Head of caudate nucleus (tissue), 42 donors: ENCODE measurements at regions not wholly inside any gene's neighbourhood (a gene's known extent, or its start where the extent isn't known, plus 50 kb on each side); places are given as distances from the start of the nearest gene placed in this dataset.

Experiments
- DNase-seq, 42 donors: peaks; one replicate each; pipeline versions ENCODE4 v3.0.0 to v3.0.0-alpha.2; 2020 to 2021; ENCODE audit warnings: mixed read lengths in 7 of 42
- intact Hi-C: fragments of 100-400 bp; cut with DNase I; formaldehyde crosslinking; loops from one replicate; pipeline ENCODE4 v1.15.0; 2022

DNA sequence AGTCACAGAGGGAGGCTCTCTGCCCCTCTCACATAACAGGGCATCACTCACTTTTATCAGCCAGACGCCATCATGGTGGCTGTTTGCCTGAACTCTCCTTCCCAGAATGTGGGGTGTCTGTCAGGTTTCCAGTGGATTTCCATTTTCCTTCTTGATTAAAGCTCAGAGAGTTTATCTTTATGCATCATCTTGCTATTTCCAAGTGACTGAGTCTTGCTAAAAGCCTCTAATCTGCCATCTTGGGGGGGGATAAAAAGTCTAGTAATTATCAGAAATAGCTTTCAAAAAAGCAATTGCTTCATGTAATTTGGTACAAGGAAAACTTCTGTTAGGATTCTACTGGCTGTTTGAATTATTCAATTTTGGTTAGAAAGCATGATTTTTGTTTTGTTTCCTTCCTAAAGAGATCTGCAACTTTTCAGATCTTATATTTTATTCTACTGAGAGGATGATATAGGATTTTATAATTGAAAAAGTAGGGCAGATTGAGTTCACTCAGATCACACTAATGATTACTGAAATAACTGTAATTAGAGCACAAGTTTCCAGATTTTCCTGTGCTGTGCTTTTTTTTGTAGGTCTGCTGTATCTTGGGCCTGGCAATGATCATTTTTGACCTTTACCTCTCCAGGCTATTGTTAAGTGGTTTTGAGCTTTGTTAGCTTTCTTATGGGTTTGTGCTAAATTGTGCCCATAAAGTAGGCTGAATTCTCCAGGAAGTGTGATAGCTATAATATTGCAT is 661.5 kb downstream of the TLE4 start:
- intact Hi-C loops: no loop called here
- no peak for DNase-seq

DNA sequence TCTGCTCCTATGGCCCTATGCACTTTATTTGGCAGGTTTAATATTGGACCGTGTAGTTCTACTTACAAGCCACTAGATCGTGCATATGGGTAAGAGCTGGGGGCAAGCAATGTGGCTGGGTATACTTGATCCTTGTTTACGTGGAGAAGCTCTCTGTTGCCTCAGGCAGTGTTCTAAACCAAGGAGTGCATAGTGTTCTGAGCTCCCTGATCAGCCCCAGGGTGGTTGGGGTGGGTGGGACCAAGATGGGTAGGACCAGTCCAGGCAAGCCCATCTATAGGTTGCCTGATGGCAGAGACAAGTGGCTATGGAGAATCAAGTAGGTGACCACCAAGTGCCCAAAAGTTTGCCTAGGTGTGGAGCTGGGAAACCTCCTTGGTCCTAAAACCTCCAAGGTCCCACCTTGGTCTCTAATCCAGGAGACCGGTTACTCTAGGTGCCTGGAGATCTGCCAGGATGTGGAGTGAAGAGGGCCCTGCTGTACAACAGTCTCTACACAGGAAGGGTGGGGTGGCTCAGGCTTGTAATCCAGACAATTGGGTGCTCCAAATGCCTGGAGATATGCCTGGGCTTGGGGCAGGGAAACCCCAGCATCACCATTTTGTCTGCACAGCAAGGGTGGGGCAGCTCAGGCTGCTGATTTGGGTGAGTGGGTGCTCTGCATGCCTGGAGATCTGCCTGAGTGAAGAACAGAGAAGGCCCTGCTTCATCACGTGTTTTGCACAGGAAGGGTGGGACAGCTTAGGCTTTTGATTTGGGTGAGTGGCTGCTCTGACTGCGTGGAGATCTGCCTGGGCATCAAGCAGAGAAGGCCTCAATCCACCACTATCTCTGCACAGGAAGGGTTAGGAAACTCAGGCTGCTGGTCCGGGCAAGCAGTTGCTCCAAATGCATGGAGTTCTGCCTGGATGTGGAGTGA is 659.8 kb downstream of the TLE4 start:
- no peak for DNase-seq
- intact Hi-C loops: no loop called here

- no peak for DNase-seq
- intact Hi-C loops: no loop called here
These were observed 652.1 kb downstream of the TLE4 start for GRCh38 chr9:80223897-80224296.

DNA sequence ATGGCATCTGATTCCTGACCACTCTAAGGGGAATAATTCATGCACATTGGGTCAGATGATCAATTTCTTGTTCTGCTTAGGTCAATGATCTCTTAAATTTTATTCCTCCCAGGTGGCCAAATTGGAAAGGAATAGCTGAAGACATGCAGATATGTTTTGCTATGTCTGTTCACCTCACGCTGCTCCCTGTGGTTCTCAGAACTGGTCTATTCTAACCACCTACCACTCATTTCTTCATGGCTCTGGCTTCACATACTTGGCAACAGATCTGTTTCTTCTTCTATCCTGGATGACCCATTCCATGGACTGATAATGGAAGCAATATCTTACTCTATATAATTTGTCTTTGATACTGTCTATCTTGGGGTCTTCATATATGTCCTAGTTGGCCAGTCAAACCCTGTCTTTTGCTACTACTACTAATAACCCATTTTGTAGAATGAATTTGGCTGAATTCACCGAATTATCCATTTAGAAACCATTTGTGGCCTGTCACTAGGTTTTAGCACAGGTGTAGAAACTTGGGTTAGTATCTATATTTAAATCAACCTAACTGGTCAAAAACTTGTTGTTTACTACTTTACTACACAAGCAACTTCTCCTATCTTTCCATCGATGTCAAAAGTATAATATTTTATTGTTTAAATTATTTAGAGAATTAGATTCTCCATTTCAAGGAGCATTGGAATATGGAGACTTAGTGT is 650.9 kb downstream of the TLE4 start:
- intact Hi-C loops: no loop called here

GRCh38 chr9:80218328-80218727 is 646.6 kb downstream of the TLE4 start:
- intact Hi-C loops: no loop called here
- DNase-seq: no peak

More for the DNA sequence above, 650.9 kb downstream of the TLE4 start:
- no peak for DNase-seq

GRCh38 chr9:80213613-80214012 is 641.8 kb downstream of the TLE4 start:
- no peak for DNase-seq
- intact Hi-C loops: no loop called here

DNA sequence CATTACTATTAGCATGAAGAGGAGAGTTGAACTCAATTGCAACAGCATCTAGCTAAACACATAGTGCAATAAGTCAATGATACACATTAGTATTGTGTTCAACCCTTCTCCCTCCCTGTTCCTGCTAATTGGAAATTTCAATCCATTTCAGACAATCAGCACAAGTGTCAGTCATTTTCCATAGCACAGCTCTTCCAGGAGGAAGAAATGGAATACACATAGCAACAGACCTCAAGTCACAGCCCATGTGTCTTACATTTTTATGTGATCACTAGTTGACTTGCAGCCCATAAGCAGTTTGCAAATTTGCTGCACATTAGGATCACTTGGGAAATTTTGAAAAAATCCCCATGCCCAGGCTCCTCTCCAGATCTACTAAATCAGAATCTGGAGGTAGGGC is 636.9 kb downstream of the TLE4 start:
- no peak for DNase-seq
- intact Hi-C loops: no loop called here

DNA sequence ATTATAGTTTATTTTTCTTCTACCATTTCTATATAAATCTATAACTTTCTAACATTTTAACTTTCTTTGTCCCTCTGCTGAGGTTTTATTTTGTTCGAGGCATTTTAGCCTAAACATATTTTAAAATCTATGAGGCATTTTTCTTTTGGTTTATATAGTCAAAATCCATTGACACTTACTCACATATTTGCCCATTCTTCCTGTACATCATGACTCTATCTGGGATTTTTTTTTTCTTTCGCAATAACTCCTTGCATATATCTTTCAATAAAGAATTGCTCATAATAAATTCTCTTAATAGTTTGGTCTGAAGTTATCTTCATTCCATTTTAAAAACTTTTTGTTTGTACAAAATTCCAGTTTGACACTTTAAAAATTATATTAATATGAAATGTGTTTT is 632.3 kb downstream of the TLE4 start:
- intact Hi-C loops: no loop called here
- no peak for DNase-seq

GRCh38 chr9:80197661-80198060 is 625.9 kb downstream of the TLE4 start:
- DNase-seq: no peak
- intact Hi-C loops: no loop called here

GRCh38 chr9:80191108-80191507 is 619.3 kb downstream of the TLE4 start:
- DNase-seq: no peak
- intact Hi-C loops: no loop called here

GRCh38 chr9:80188579-80188978 is 616.8 kb downstream of the TLE4 start:
- intact Hi-C loops: no loop called here
- DNase-seq: no peak

- intact Hi-C loops: no loop called here
- DNase-seq: no peak
These were observed 613.5 kb downstream of the TLE4 start for GRCh38 chr9:80185112-80185738.

- intact Hi-C loops: no loop called here
- DNase-seq: no peak
These were observed 606.2 kb downstream of the TLE4 start for GRCh38 chr9:80177949-80178480.

DNA sequence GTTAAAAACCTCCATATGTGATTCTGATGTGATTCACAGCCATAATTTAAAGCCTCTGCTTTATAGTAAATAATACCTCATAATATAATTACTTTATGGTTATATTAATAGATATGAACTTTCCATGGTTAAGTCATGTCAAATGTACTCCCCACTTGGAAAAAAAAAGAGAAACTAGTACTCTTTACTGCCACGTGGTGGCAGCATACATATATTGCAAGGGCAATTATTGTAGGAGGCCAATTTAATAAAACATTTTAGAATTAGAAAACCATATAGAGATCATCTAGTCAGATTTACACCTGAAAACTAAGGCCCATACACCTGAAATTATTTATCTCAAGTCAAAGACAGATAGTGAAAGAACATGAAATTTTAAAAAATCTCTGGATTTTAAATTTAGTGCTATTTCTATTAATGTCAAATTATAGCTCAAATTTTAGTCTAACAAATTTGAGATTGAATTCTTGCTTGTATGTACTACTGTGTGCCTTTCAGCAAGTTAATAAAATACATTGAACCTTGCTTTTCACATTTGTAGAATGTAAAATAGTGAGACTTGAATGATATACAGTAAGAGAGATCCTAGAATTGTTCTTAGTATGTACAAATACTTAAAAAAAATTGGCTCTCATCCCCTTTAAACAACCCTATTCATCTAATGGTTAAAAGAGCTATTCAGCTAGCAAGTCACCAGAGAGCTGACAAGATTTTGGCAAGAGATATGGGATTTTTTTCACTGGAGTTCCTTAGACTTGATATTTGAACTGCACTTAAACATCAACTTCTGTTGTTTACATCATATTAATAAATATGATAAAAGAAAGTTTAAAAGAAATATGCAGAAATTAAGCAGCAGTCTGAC is 603.8 kb downstream of the TLE4 start:
- intact Hi-C loops: no loop called here
- DNase-seq: peak in 9 of 42 donors; percentile 6 to 48 (median 19)

- DNase-seq: no peak
- intact Hi-C loops: no loop called here
These were observed 592.1 kb downstream of the TLE4 start for GRCh38 chr9:80163889-80164288.

- intact Hi-C loops: no loop called here
- no peak for DNase-seq
These were observed 586.9 kb downstream of the TLE4 start for GRCh38 chr9:80158554-80159170.

DNA sequence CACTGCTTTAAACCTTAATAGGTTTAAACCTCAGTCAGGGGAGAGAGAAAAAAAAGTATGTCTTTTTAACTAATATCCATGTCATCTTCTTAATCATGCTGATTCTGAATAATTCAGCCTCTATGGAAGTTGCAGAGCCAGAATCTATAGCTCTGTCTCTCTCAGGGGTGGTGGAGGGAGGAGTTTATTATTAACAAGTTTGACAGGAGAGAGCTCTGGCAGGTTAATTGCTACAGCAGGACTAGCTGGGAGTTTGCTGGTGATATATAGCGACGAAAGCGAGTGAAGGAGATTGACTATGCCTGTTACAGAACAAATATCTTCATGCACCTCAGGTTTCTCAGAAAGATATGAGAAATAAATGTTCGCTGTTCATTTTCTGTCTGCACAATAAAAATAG is 586.4 kb downstream of the TLE4 start:
- peak in 18 of 42 donors; percentile 6 to 71 (median 24) for DNase-seq
- intact Hi-C loops: no loop called here

- intact Hi-C loops: no loop called here
- no peak for DNase-seq
These were observed 585.8 kb downstream of the TLE4 start for GRCh38 chr9:80157561-80157983.
